ENCODE measurements at regions not wholly inside any gene's neighbourhood (a gene's known extent, or its start where the extent isn't known, plus 50 kb on each side); places are given as distances from the start of the nearest gene placed in this dataset.

GRCh38 chrX:42619068-42619467 lies 158.9 kb downstream of the PPP1R2C start:
- H4K20me1 ChIP-seq (ENCODE audit: low read depth): no peaks in the 10 kb centered on the region
- peaks cover 3% of the 10 kb centered on the region for H3K36me3 ChIP-seq
- Mint-ChIP-seq H3K36me3 (peaks cover 1% of the 10 kb centered on the region), H3K27ac (no peak overlapping the region), H3K4me3 (no peak overlapping the region), H3K4me1 (peaks cover 6% of the 10 kb centered on the region), H3K27me3 (ENCODE audit: insufficient read depth, low read depth) (no peaks in the 10 kb centered on the region), H3K9me3 (peaks cover 2% of the 10 kb centered on the region)
- no peaks in the 10 kb centered on the region for H3K79me2 ChIP-seq (ENCODE audit: low read depth)
- H3K4me3 ChIP-seq: no peak overlapping the region
- H3K9ac ChIP-seq: no peak overlapping the region
- H3K27ac ChIP-seq: no peak overlapping the region
- no peak for DNase-seq (ENCODE audit: low spot score)
- peaks cover 6% of the 10 kb centered on the region for H3K4me1 ChIP-seq
- no peaks in the 10 kb centered on the region for H3F3A ChIP-seq (ENCODE audit: low read depth)
- H3K27me3 ChIP-seq: no peaks in the 10 kb centered on the region
- no peak overlapping the region for H3K4me2 ChIP-seq
- H3K9me3 ChIP-seq (ENCODE audit: low read depth): peaks cover 3% of the 10 kb centered on the region
- H2AFZ ChIP-seq (replicated peaks): no peak overlapping the region
- TF ChIP-seq EZH2phosphoT487 (IDR thresholded peaks at IDR 0.05): no peak

- H3K36me3 Mint-ChIP-seq: peaks cover 1% of the 10 kb centered on the region
- Histone ChIP-seq H3F3A (ENCODE audit: low read depth) (no peaks in the 10 kb centered on the region), H3K36me3 (peaks cover 3% of the 10 kb centered on the region), H4K20me1 (ENCODE audit: low read depth) (no peaks in the 10 kb centered on the region), H3K4me3 (no peak overlapping the region), H3K4me1 (peaks cover 6% of the 10 kb centered on the region), H3K4me2 (no peak overlapping the region), H3K27me3 (no peaks in the 10 kb centered on the region), H3K79me2 (ENCODE audit: low read depth) (no peaks in the 10 kb centered on the region), H3K9ac (no peak overlapping the region), H3K27ac (no peak overlapping the region), H2AFZ (replicated peaks) (no peak overlapping the region), H3K9me3 (ENCODE audit: low read depth) (peaks cover 3% of the 10 kb centered on the region)
- no peak for TF ChIP-seq EZH2 (IDR thresholded peaks at IDR 0.05)
- TF ChIP-seq EZH2phosphoT487 (IDR thresholded peaks at IDR 0.05): no peak
- TF ChIP-seq CTCF (IDR thresholded peaks at IDR 0.05): no peak
- peaks cover 6% of the 10 kb centered on the region for H3K4me1 Mint-ChIP-seq
- H3K4me3 Mint-ChIP-seq: no peak overlapping the region
- peaks cover 2% of the 10 kb centered on the region for H3K9me3 Mint-ChIP-seq
- no peak for DNase-seq (ENCODE audit: low spot score)
- H3K27me3 Mint-ChIP-seq (ENCODE audit: insufficient read depth, low read depth): no peaks in the 10 kb centered on the region
- H3K27ac Mint-ChIP-seq: no peak overlapping the region
Observed at GRCh38 chrX:42616981-42617380, 161.0 kb downstream of the PPP1R2C start.

- Histone ChIP-seq H3K4me1 (peaks cover 6% of the 10 kb centered on the region), H3K27ac (no peak overlapping the region), H3K36me3 (peaks cover 3% of the 10 kb centered on the region), H3K9me3 (ENCODE audit: low read depth) (peaks cover 3% of the 10 kb centered on the region), H3K4me2 (no peak overlapping the region), H3K4me3 (no peak overlapping the region), H3F3A (ENCODE audit: low read depth) (no peaks in the 10 kb centered on the region), H4K20me1 (ENCODE audit: low read depth) (no peaks in the 10 kb centered on the region), H3K79me2 (ENCODE audit: low read depth) (no peaks in the 10 kb centered on the region), H2AFZ (replicated peaks) (peak overlapping the region; percentile 79), H3K27me3 (no peaks in the 10 kb centered on the region), H3K9ac (no peak overlapping the region)
- Mint-ChIP-seq H3K4me1 (peaks cover 6% of the 10 kb centered on the region), H3K27me3 (ENCODE audit: insufficient read depth, low read depth) (no peaks in the 10 kb centered on the region), H3K4me3 (no peak overlapping the region), H3K27ac (no peak overlapping the region), H3K36me3 (peaks cover 1% of the 10 kb centered on the region), H3K9me3 (peaks cover 2% of the 10 kb centered on the region)
- TF ChIP-seq EZH2phosphoT487 (IDR thresholded peaks at IDR 0.05) (no peak), EZH2 (IDR thresholded peaks at IDR 0.05) (no peak), CTCF (IDR thresholded peaks at IDR 0.05) (peak; percentile 47)
- peak; percentile 23 for DNase-seq (ENCODE audit: low spot score)
Observed at GRCh38 chrX:42615161-42615563, 162.8 kb downstream of the PPP1R2C start.

- Mint-ChIP-seq H3K36me3 (no peaks in the 10 kb centered on the region), H3K4me1 (peaks cover 18% of the 10 kb centered on the region), H3K27ac (no peak overlapping the region), H3K4me3 (no peak overlapping the region), H3K9me3 (no peaks in the 10 kb centered on the region), H3K27me3 (ENCODE audit: insufficient read depth, low read depth) (no peaks in the 10 kb centered on the region)
- DNase-seq (ENCODE audit: low spot score): peak; percentile 79
- Histone ChIP-seq H3K4me3 (no peak overlapping the region), H3K79me2 (ENCODE audit: low read depth) (no peaks in the 10 kb centered on the region), H3K4me1 (peaks cover 21% of the 10 kb centered on the region), H3K27ac (peak overlapping the region; percentile 44), H2AFZ (replicated peaks) (no peak overlapping the region), H3K9me3 (ENCODE audit: low read depth) (no peaks in the 10 kb centered on the region), H4K20me1 (ENCODE audit: low read depth) (no peaks in the 10 kb centered on the region), H3K27me3 (no peaks in the 10 kb centered on the region), H3K36me3 (no peaks in the 10 kb centered on the region), H3K9ac (no peak overlapping the region), H3F3A (ENCODE audit: low read depth) (peaks cover 11% of the 10 kb centered on the region), H3K4me2 (peak overlapping the region; percentile 61)
- no peak for TF ChIP-seq EZH2phosphoT487 (IDR thresholded peaks at IDR 0.05)
- TF ChIP-seq CTCF (IDR thresholded peaks at IDR 0.05): no peak
Observed at GRCh38 chrX:42606591-42606990, 171.4 kb downstream of the PPP1R2C start.
